Loucy (cell line): ENCODE measurements at regions not wholly inside any gene's neighbourhood (a gene's known extent, or its start where the extent isn't known, plus 50 kb on each side); places are given as distances from the start of the nearest gene placed in this dataset.

ENCODE experiments used
- H2AFZ ChIP-seq: fragments of 200-600 bp; sonication (generic); 2 replicates; pipeline ENCODE4 v1.6.0; 2016; ENCODE audit warnings: antibody characterized with exemption, mild to moderate bottlenecking, low read length, moderate library complexity
- H3F3A ChIP-seq: fragments of 200-600 bp; 2 replicates; pipeline ENCODE4 v1.6.0; 2016; ENCODE audit warnings: antibody characterized with exemption, low read depth, mild to moderate bottlenecking
- H3K27me3 ChIP-seq: fragments of 200-600 bp; sonication (generic); 2 replicates; pipeline ENCODE4 v1.6.1; 2014; ENCODE audit warnings: low read length, mild to moderate bottlenecking; ENCODE audit not compliant: insufficient read depth, poor library complexity, severe bottlenecking
- H3K36me3 ChIP-seq: fragments of 200-600 bp; sonication (generic); 2 replicates; pipeline ENCODE4 v1.6.1; 2016; ENCODE audit warnings: low read length; ENCODE audit not compliant: insufficient read depth
- H3K4me1 ChIP-seq: fragments of 200-600 bp; sonication (generic); 2 replicates; pipeline ENCODE4 v1.5.1; 2014; ENCODE audit warnings: low read length, mild to moderate bottlenecking; ENCODE audit not compliant: insufficient read depth, poor library complexity, severe bottlenecking
- H3K4me2 ChIP-seq: fragments of 200-600 bp; sonication (generic); 2 replicates; pipeline ENCODE4 v1.6.0; 2014; ENCODE audit warnings: antibody characterized with exemption, low read length, low read depth, mild to moderate bottlenecking; ENCODE audit not compliant: poor library complexity, severe bottlenecking
- H3K4me3 ChIP-seq: fragments of 200-600 bp; sonication (generic); 2 replicates; pipeline ENCODE4 v1.5.1; 2014; ENCODE audit warnings: low read length, mild to moderate bottlenecking, mixed read lengths; ENCODE audit not compliant: poor library complexity, severe bottlenecking
- H3K79me2 ChIP-seq: fragments of 200-600 bp; sonication (generic); 2 replicates; pipeline ENCODE4 v1.6.1; 2014; ENCODE audit warnings: low read length; ENCODE audit not compliant: insufficient read depth
- H3K9ac ChIP-seq: fragments of 200-600 bp; sonication (generic); 2 replicates; pipeline ENCODE4 v1.6.0; 2014; ENCODE audit warnings: mild to moderate bottlenecking, low read depth, low read length, moderate library complexity; ENCODE audit not compliant: poor library complexity, severe bottlenecking
- H3K9me2 ChIP-seq: fragments of 200-600 bp; sonication (generic); replicated peaks from 2 replicates; pipeline ENCODE4 v1.6.1; 2016; ENCODE audit warnings: low read depth, low read length, mixed read lengths
- H3K9me3 ChIP-seq: fragments of 200-600 bp; sonication (generic); 2 replicates; pipeline ENCODE4 v1.6.1; 2014; ENCODE audit warnings: mild to moderate bottlenecking, antibody characterized with exemption, low read length, low read depth; ENCODE audit not compliant: insufficient read depth
- H4K20me1 ChIP-seq: fragments of 200-600 bp; sonication (generic); 2 replicates; pipeline ENCODE4 v1.6.0; 2014; ENCODE audit warnings: antibody characterized with exemption, low read length, mild to moderate bottlenecking; ENCODE audit not compliant: insufficient read depth, poor library complexity, severe bottlenecking
- EZH2phosphoT487 ChIP-seq: fragments of 200-600 bp; IDR thresholded peaks from 2 replicates; pipeline ENCODE4 v1.6.1; 2018; ENCODE audit warnings: antibody characterized with exemption, mild to moderate bottlenecking, moderate library complexity, borderline replicate concordance
- TF ChIP-seq, protein P1 (sequence below): fragments of 200-600 bp; sonication (generic); conservative IDR thresholded peaks from 2 replicates; pipeline ENCODE4 v1.5.1; 2014; ENCODE audit warnings: mild to moderate bottlenecking, antibody characterized with exemption, low read length

DNA sequence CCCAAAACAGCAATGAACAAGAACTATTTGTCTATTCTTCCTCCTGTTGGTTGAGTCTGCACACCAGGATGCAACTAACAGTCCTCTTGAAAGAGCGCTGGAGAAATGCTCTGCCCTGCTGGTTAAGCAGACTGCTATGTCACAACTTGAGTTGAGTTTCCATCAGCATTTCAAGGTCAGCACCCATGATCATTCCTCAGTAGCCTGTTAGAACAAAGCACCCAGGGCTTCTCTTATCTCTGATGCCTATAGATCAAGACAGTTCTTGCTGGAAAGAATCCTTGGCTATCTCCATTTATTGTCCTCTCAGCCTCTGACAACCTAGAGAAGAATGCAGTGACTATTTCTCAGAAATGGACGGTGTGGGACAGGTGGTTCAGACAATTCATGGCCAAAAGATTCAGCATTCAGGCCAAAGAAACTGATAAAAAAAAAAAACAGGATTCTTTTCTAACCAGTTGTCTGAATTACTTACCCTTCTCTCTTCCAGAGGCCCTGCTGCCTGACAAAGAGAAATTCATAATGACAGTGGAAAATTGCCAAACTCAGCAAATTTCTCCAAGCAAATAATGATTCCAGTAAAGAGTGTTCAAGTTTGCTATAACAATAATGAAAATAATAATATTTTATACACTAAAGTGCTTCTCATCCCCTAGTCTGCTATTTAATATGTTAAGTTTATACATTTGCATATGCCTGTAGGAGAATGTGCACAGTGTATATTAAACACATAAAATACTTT is 306.7 kb downstream of the EMP1 start:
- no peak for TF ChIP-seq EZH2phosphoT487
- TF ChIP-seq, protein P1, sequence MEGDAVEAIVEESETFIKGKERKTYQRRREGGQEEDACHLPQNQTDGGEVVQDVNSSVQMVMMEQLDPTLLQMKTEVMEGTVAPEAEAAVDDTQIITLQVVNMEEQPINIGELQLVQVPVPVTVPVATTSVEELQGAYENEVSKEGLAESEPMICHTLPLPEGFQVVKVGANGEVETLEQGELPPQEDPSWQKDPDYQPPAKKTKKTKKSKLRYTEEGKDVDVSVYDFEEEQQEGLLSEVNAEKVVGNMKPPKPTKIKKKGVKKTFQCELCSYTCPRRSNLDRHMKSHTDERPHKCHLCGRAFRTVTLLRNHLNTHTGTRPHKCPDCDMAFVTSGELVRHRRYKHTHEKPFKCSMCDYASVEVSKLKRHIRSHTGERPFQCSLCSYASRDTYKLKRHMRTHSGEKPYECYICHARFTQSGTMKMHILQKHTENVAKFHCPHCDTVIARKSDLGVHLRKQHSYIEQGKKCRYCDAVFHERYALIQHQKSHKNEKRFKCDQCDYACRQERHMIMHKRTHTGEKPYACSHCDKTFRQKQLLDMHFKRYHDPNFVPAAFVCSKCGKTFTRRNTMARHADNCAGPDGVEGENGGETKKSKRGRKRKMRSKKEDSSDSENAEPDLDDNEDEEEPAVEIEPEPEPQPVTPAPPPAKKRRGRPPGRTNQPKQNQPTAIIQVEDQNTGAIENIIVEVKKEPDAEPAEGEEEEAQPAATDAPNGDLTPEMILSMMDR: no peak

DNA sequence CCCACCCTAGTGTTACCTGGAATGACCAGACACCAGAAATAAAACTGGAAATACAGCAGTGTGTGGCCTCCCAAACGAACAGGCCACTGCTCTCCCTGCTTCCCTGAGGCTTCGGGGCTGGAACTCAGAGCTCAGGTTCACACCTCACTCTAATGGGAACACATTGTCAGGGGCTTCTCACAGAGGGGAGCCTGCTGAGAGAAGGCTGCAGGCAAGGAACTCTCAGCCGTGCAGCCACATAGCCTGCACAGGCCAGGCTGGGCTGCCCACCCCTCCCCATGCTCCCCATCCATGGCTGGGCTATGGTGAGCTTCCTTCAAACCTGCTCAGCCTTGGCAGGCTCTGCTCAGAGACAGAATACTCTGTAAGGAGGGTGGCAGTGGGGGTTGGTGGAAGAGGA is 302.5 kb downstream of the EMP1 start:
- Histone ChIP-seq H3K36me3 (no peaks in the 10 kb centered on the region), H3K9me3 (no peaks in the 10 kb centered on the region), H3F3A (no peaks in the 10 kb centered on the region), H3K27me3 (no peaks in the 10 kb centered on the region), H4K20me1 (no peaks in the 10 kb centered on the region), H3K4me1 (no peaks in the 10 kb centered on the region), H3K4me3 (no peak overlapping the region), H3K4me2 (no peak overlapping the region), H2AFZ (no peak overlapping the region), H3K9ac (no peak overlapping the region), H3K9me2 (no peaks in the 10 kb centered on the region), H3K79me2 (no peaks in the 10 kb centered on the region)
- TF ChIP-seq EZH2phosphoT487: no peak
- TF ChIP-seq, protein P1: no peak

More for the DNA sequence above, 306.7 kb downstream of the EMP1 start:
- Histone ChIP-seq H3K79me2 (no peaks in the 10 kb centered on the region), H3K27me3 (no peaks in the 10 kb centered on the region), H3K36me3 (no peaks in the 10 kb centered on the region), H4K20me1 (no peaks in the 10 kb centered on the region), H3K9me2 (no peaks in the 10 kb centered on the region), H3K4me2 (no peak overlapping the region), H3K9me3 (no peaks in the 10 kb centered on the region), H3K9ac (no peak overlapping the region), H3K4me3 (no peak overlapping the region), H2AFZ (no peak overlapping the region), H3K4me1 (no peaks in the 10 kb centered on the region), H3F3A (no peaks in the 10 kb centered on the region)

DNA sequence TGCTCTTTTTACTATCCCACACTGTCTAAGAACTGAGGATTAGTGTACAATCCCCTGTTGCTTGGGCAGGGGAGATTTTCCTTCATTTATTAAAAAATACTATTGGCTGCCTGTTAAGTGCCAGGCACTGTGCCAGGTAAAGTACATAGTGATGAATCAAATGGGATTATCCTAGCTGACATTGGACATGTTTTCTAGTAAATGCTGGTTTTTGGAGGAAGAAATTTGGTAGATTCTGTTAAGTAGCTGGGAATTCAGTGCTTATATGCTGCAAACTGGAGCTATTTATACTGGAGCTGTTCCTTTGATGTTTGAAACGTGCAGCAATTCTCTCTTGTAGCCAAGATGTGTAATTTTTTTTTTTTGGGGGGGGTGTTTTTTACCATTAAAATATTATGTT is 299.6 kb downstream of the EMP1 start:
- H2AFZ ChIP-seq: no peak overlapping the region
- no peaks in the 10 kb centered on the region for H3K4me1 ChIP-seq
- no peaks in the 10 kb centered on the region for H3K79me2 ChIP-seq

More for the DNA sequence above, 299.6 kb downstream of the EMP1 start:
- H3K9me3 ChIP-seq: no peaks in the 10 kb centered on the region
- H3K27me3 ChIP-seq: no peaks in the 10 kb centered on the region
- no peak overlapping the region for H3K9ac ChIP-seq
- no peak overlapping the region for H3K4me3 ChIP-seq
- TF ChIP-seq EZH2phosphoT487: no peak
- TF ChIP-seq, protein P1: no peak
- H3K9me2 ChIP-seq: no peaks in the 10 kb centered on the region
- H3K36me3 ChIP-seq: no peaks in the 10 kb centered on the region
- H3K4me2 ChIP-seq: no peak overlapping the region
- no peaks in the 10 kb centered on the region for H3F3A ChIP-seq
- H4K20me1 ChIP-seq: no peaks in the 10 kb centered on the region
